GM19438 (cell line): ENCODE measurements at regions not wholly inside any gene's neighbourhood (a gene's known extent, or its start where the extent isn't known, plus 50 kb on each side); places are given as distances from the start of the nearest gene placed in this dataset.

Experiments
- ATAC-seq: cut with Tn5 transposase; IDR thresholded peaks from one replicate; pipeline ENCODE4 v1.9.1; 2021; ENCODE audit warnings: low read depth; ENCODE audit not compliant: unreplicated experiment

GRCh38 chr1:164210211-164210739, 348.7 kb upstream of the PBX1 start:
- no peak for ATAC-seq

GRCh38 chr1:164223378-164223777, 335.6 kb upstream of the PBX1 start:
- no peak for ATAC-seq

GRCh38 chr1:164225011-164225410, 334.0 kb upstream of the PBX1 start:
- ATAC-seq: no peak

- ATAC-seq: no peak
These were observed 332.0 kb upstream of the PBX1 start for GRCh38 chr1:164226977-164227376.

GRCh38 chr1:164228928-164229327, 330.1 kb upstream of the PBX1 start:
- ATAC-seq: no peak

GRCh38 chr1:164233149-164233548, 325.8 kb upstream of the PBX1 start:
- ATAC-seq: no peak

GRCh38 chr1:164240081-164240480, 318.9 kb upstream of the PBX1 start:
- no peak for ATAC-seq

GRCh38 chr1:164250365-164250764, 308.6 kb upstream of the PBX1 start:
- no peak for ATAC-seq

GRCh38 chr1:164256456-164256855, 302.5 kb upstream of the PBX1 start:
- ATAC-seq: no peak

GRCh38 chr1:164261691-164262240, 297.2 kb upstream of the PBX1 start:
- ATAC-seq: no peak

GRCh38 chr1:164263540-164263939, 295.4 kb upstream of the PBX1 start:
- ATAC-seq: no peak

- ATAC-seq: no peak
These were observed 293.8 kb upstream of the PBX1 start for GRCh38 chr1:164265232-164265631.

- no peak for ATAC-seq
These were observed 286.8 kb upstream of the PBX1 start for GRCh38 chr1:164272156-164272555.

- no peak for ATAC-seq
These were observed 262.8 kb upstream of the PBX1 start for GRCh38 chr1:164296172-164296571.

- ATAC-seq: no peak
These were observed 250.9 kb upstream of the PBX1 start for GRCh38 chr1:164308101-164308500.

- no peak for ATAC-seq
These were observed 248.8 kb upstream of the PBX1 start for GRCh38 chr1:164310166-164310565.

GRCh38 chr1:164311377-164311776, 247.6 kb upstream of the PBX1 start:
- ATAC-seq: no peak

- no peak for ATAC-seq
These were observed 237.9 kb upstream of the PBX1 start for GRCh38 chr1:164320790-164321731.

GRCh38 chr1:164325786-164326185, 233.2 kb upstream of the PBX1 start:
- no peak for ATAC-seq

- no peak for ATAC-seq
These were observed 225.6 kb upstream of the PBX1 start for GRCh38 chr1:164333387-164333786.

- ATAC-seq: no peak
These were observed 221.6 kb upstream of the PBX1 start for GRCh38 chr1:164337394-164337793.

- no peak for ATAC-seq
These were observed 221.1 kb upstream of the PBX1 start for GRCh38 chr1:164337885-164338284.
